Testis (tissue), 2 donors: ENCODE measurements at regions not wholly inside any gene's neighbourhood (a gene's known extent, or its start where the extent isn't known, plus 50 kb on each side); places are given as distances from the start of the nearest gene placed in this dataset.
A peak's percentile ranks its signal among the peaks of the same experiment; 100 is the strongest.

Experiments
- DNase-seq: peaks from one replicate; pipeline ENCODE4 v3.0.0-alpha.2; 2019
- H3K27ac ChIP-seq, 2 donors: fragments of 200-600 bp; sonication (generic); one replicate each; pipeline ENCODE4 v1.5.1; 2019
- H3K27me3 ChIP-seq: fragments of 200-600 bp; sonication (generic); one replicate; pipeline ENCODE4 v1.5.1; 2019
- H3K36me3 ChIP-seq: fragments of 200-600 bp; sonication (generic); one replicate; pipeline ENCODE4 v1.5.1; 2017; ENCODE audit warnings: low read depth; ENCODE audit errors: missing control alignments
- H3K4me1 ChIP-seq: fragments of 200-600 bp; sonication (generic); one replicate; pipeline ENCODE4 v1.5.1; 2019
- H3K4me3 ChIP-seq, 2 donors: fragments of 200-600 bp; sonication (generic); one replicate each; pipeline ENCODE4 v1.5.1; 2017 to 2019
- H3K9me3 ChIP-seq: fragments of 200-600 bp; sonication (generic); one replicate; pipeline ENCODE4 v1.5.1; 2017
- CTCF ChIP-seq, 3 experiments: fragments of 450-650 bp in 2 of 3; fragments of 200-600 bp in 1 of 3; sonication (generic) in 1 of 3; IDR thresholded peaks; one replicate each; pipeline ENCODE4 v1.5.1; 2016 to 2019; ENCODE audit warnings: antibody characterized with exemption in 3 of 3, mild to moderate bottlenecking in 2 of 3, moderate library complexity in 1 of 3
- POLR2A ChIP-seq: fragments of 450-650 bp; IDR thresholded peaks from one replicate; pipeline ENCODE4 v1.6.1; 2017; ENCODE audit warnings: antibody characterized with exemption, mild to moderate bottlenecking, moderate library complexity
- WGBS, 2 donors: methylation state at CpG; one replicate each; pipeline ENCODE4 v1.1.5; 2018; 5-methylcytosine and 5-hydroxymethylcytosine counted together
- intact Hi-C: fragments of 100-400 bp; cut with DNase I; formaldehyde crosslinking; loops from one replicate; pipeline ENCODE4 v1.15.1; 2023; ENCODE audit warnings: low total_unique reads

GRCh38 chr17:71938340-71939010, 182.3 kb upstream of the SOX9 start:
- DNase-seq: peak; percentile 17
- 75 to 78% methylated on average over 9 of the region's 9 CpGs for WGBS, 2 donors
- no peak overlapping the region for H3K27ac ChIP-seq
- intact Hi-C loops: no loop called here
- H3K36me3 ChIP-seq: no peaks in the 10 kb centered on the region
- TF ChIP-seq CTCF (IDR thresholded peaks at IDR 0.05) (no peak), POLR2A (no peak)
- H3K4me3 ChIP-seq: no peak overlapping the region
- no peaks in the 10 kb centered on the region for H3K27me3 ChIP-seq
- H3K9me3 ChIP-seq: no peaks in the 10 kb centered on the region
- no peaks in the 10 kb centered on the region for H3K4me1 ChIP-seq

GRCh38 chr17:71941920-71942319, 178.9 kb upstream of the SOX9 start:
- Histone ChIP-seq H3K9me3 (no peaks in the 10 kb centered on the region), H3K4me1 (no peaks in the 10 kb centered on the region), H3K4me3 (no peak overlapping the region), H3K36me3 (no peaks in the 10 kb centered on the region), H3K27me3 (no peaks in the 10 kb centered on the region), H3K27ac (no peak overlapping the region)
- WGBS, 2 donors: 69 to 88% methylated on average over 2 of the region's 2 CpGs
- no peak for TF ChIP-seq POLR2A
- TF ChIP-seq CTCF (IDR thresholded peaks at IDR 0.05): no peak
- no peak for DNase-seq
- intact Hi-C loops: no loop called here

GRCh38 chr17:71942626-71943025, 178.2 kb upstream of the SOX9 start:
- H3K4me3 ChIP-seq: no peak overlapping the region
- intact Hi-C loops: no loop called here
- no peaks in the 10 kb centered on the region for H3K27me3 ChIP-seq

GRCh38 chr17:71948703-71949422, 172.0 kb upstream of the SOX9 start:
- intact Hi-C loops: no loop called here
- Histone ChIP-seq H3K36me3 (no peaks in the 10 kb centered on the region), H3K4me3 (no peak overlapping the region), H3K27me3 (no peaks in the 10 kb centered on the region), H3K27ac (no peak overlapping the region), H3K9me3 (no peaks in the 10 kb centered on the region), H3K4me1 (no peaks in the 10 kb centered on the region)
- 75 to 90% methylated on average over 4 of the region's 4 CpGs for WGBS, 2 donors
- DNase-seq: no peak
- TF ChIP-seq POLR2A (no peak), CTCF (IDR thresholded peaks at IDR 0.05) (no peak)

More at GRCh38 chr17:71942626-71943025, 178.2 kb upstream of the SOX9 start:
- DNase-seq: no peak
- H3K36me3 ChIP-seq: no peaks in the 10 kb centered on the region
- no peaks in the 10 kb centered on the region for H3K4me1 ChIP-seq
- 31 to 56% methylated on average over 3 of the region's 3 CpGs for WGBS, 2 donors
- no peaks in the 10 kb centered on the region for H3K9me3 ChIP-seq
- no peak overlapping the region for H3K27ac ChIP-seq
- no peak for TF ChIP-seq CTCF (IDR thresholded peaks at IDR 0.05)
- no peak for TF ChIP-seq POLR2A
